H1 (cell line): ENCODE measurements at regions not wholly inside any gene's neighbourhood (a gene's known extent, or its start where the extent isn't known, plus 50 kb on each side); places are given as distances from the start of the nearest gene placed in this dataset.

ENCODE experiments used
- CHD2 ChIP-seq: IDR thresholded peaks from 2 replicates; pipeline ENCODE4 v1.6.1; 2012; ENCODE audit warnings: low read length, improper control_type of control experiment
- CTCF ChIP-seq, 3 experiments: IDR thresholded peaks; 1 replicate in 2 of 3; 2 replicates in 1 of 3; pipeline versions ENCODE4 v1.5.1 to v1.6.1; 2011; ENCODE audit warnings: low read length in 3 of 3, mild to moderate bottlenecking in 3 of 3, inconsistent platforms in 2 of 3, low read depth in 1 of 3, moderate library complexity in 1 of 3; ENCODE audit not compliant: insufficient read depth in 1 of 3; ENCODE audit errors: control extremely low read depth in 1 of 3
- JUN ChIP-seq: IDR thresholded peaks from 2 replicates; pipeline ENCODE4 v1.6.1; 2011; ENCODE audit warnings: low read depth, mild to moderate bottlenecking, improper control_type of control experiment, low read length
- POLR2AphosphoS5 ChIP-seq: IDR thresholded peaks from 2 replicates; pipeline ENCODE4 v1.6.1; 2011; ENCODE audit warnings: low read depth, low read length
- SUZ12 ChIP-seq: fragments of 200-600 bp; sonication (generic); IDR thresholded peaks from 2 replicates; pipeline ENCODE4 v1.6.1; 2012; ENCODE audit warnings: mild to moderate bottlenecking, inconsistent platforms, low read length, moderate library complexity, mixed read lengths

GRCh38 chr1:98176414-98176813 is 255.6 kb upstream of the DPYD start:
- TF ChIP-seq CTCF (IDR thresholded peaks at IDR 0.05; ENCODE audit: control extremely low read depth in 1 of 3, insufficient read depth in 1 of 3, low read depth in 1 of 3, low read length in 3 of 3): no peak
- no peak for TF ChIP-seq SUZ12
- TF ChIP-seq POLR2AphosphoS5: no peak
- no peak for TF ChIP-seq JUN
- no peak for TF ChIP-seq CHD2
